MM.1S (cell line): ENCODE measurements at regions not wholly inside any gene's neighbourhood (a gene's known extent, or its start where the extent isn't known, plus 50 kb on each side); places are given as distances from the start of the nearest gene placed in this dataset.

Experiments
- DNase-seq: peaks from one replicate; pipeline ENCODE4 v3.0.0-alpha.2; 2015
- H2AFZ ChIP-seq: fragments of 300-600 bp; sonication (generic); 2 replicates; pipeline ENCODE4 v1.6.0; 2016; ENCODE audit warnings: antibody characterized with exemption, low read length
- H3F3A ChIP-seq: fragments of 300-600 bp; sonication (generic); 2 replicates; pipeline ENCODE4 v1.6.1; 2016; ENCODE audit warnings: mild to moderate bottlenecking, antibody characterized with exemption, low read length, moderate library complexity, mixed read lengths; ENCODE audit not compliant: insufficient read depth
- H3K27ac ChIP-seq: fragments of 300-600 bp; sonication (generic); 2 replicates; pipeline ENCODE4 v1.5.1; 2016; ENCODE audit warnings: mild to moderate bottlenecking, low read length
- H3K27me3 ChIP-seq: fragments of 300-600 bp; sonication (generic); replicated peaks from 2 replicates; pipeline ENCODE4 v1.6.0; 2016; ENCODE audit warnings: low read length; ENCODE audit not compliant: insufficient read depth
- H3K36me3 ChIP-seq: fragments of 300-600 bp; sonication (generic); replicated peaks from 2 replicates; pipeline ENCODE4 v1.6.1; 2016; ENCODE audit warnings: mild to moderate bottlenecking, low read length, mixed read lengths; ENCODE audit not compliant: insufficient read depth
- H3K4me1 ChIP-seq: fragments of 300-600 bp; sonication (generic); 2 replicates; pipeline ENCODE4 v1.6.1; 2016; ENCODE audit warnings: low read length, mixed read lengths
- H3K4me2 ChIP-seq: fragments of 300-600 bp; sonication (generic); 2 replicates; pipeline ENCODE4 v1.6.0; 2016; ENCODE audit warnings: low read depth, low read length
- H3K4me3 ChIP-seq: fragments of 300-600 bp; sonication (generic); 2 replicates; pipeline ENCODE4 v1.5.1; 2016; ENCODE audit warnings: low read length, mixed read lengths
- H3K79me2 ChIP-seq: fragments of 300-600 bp; sonication (generic); 2 replicates; pipeline ENCODE4 v1.6.1; 2016; ENCODE audit warnings: mixed run types, low read length, mixed read lengths
- H3K9ac ChIP-seq: fragments of 300-600 bp; sonication (generic); 2 replicates; pipeline ENCODE4 v1.6.1; 2016; ENCODE audit warnings: low read length, mixed read lengths
- H3K9me2 ChIP-seq: fragments of 300-600 bp; sonication (generic); replicated peaks from 2 replicates; pipeline ENCODE4 v1.6.1; 2016; ENCODE audit warnings: mild to moderate bottlenecking, low read length, mixed read lengths; ENCODE audit not compliant: insufficient read depth
- H3K9me3 ChIP-seq: fragments of 300-600 bp; sonication (generic); replicated peaks from 2 replicates; pipeline ENCODE4 v1.6.1; 2016; ENCODE audit warnings: mild to moderate bottlenecking, low read length, mixed read lengths; ENCODE audit not compliant: insufficient read depth
- H4K20me1 ChIP-seq: fragments of 300-600 bp; sonication (generic); 2 replicates; pipeline ENCODE4 v1.6.1; 2016; ENCODE audit warnings: mild to moderate bottlenecking, low read length, moderate library complexity, mixed read lengths; ENCODE audit not compliant: insufficient read depth
- CTCF ChIP-seq: fragments of 300-600 bp; sonication (generic); IDR thresholded peaks from 2 replicates; pipeline ENCODE4 v1.5.1; 2016; ENCODE audit warnings: antibody characterized with exemption, low read length, mixed read lengths
- EZH2 ChIP-seq: fragments of 300-600 bp; sonication (generic); optimal IDR thresholded peaks from 2 replicates; pipeline ENCODE3; 2017; ENCODE audit warnings: low read depth, mild to moderate bottlenecking, antibody characterized with exemption, low read length, mixed read lengths
- EZH2phosphoT487 ChIP-seq: fragments of 300-600 bp; sonication (generic); IDR thresholded peaks from 2 replicates; pipeline ENCODE4 v1.6.1; 2018; ENCODE audit warnings: antibody characterized with exemption, low read length

- Histone ChIP-seq H3K4me3 (no peak overlapping the region), H3K9me3 (no peaks in the 10 kb centered on the region), H3K9me2 (no peaks in the 10 kb centered on the region), H3K4me2 (no peak overlapping the region), H3K27ac (no peak overlapping the region), H3K4me1 (no peaks in the 10 kb centered on the region), H3K79me2 (no peaks in the 10 kb centered on the region), H2AFZ (no peak overlapping the region), H3K36me3 (no peaks in the 10 kb centered on the region), H3F3A (no peaks in the 10 kb centered on the region), H3K27me3 (peaks cover 97% of the 10 kb centered on the region), H3K9ac (no peak overlapping the region), H4K20me1 (no peaks in the 10 kb centered on the region)
- no peak for DNase-seq
- no peak for TF ChIP-seq EZH2phosphoT487
- TF ChIP-seq CTCF: no peak
- TF ChIP-seq EZH2: no peak
Measured at GRCh38 chr17:77801545-77802332, 156.8 kb upstream of the TNRC6C start.

- no peak overlapping the region for H3K9ac ChIP-seq
- no peak overlapping the region for H3K27ac ChIP-seq
- no peak for DNase-seq
- H3K9me3 ChIP-seq: no peaks in the 10 kb centered on the region
- TF ChIP-seq EZH2 (no peak), CTCF (no peak), EZH2phosphoT487 (no peak)
- no peaks in the 10 kb centered on the region for H4K20me1 ChIP-seq
- no peak overlapping the region for H3K4me3 ChIP-seq
- H3K9me2 ChIP-seq: no peaks in the 10 kb centered on the region
- H3K27me3 ChIP-seq: peaks cover 97% of the 10 kb centered on the region
- no peaks in the 10 kb centered on the region for H3F3A ChIP-seq
- no peaks in the 10 kb centered on the region for H3K4me1 ChIP-seq
- no peaks in the 10 kb centered on the region for H3K79me2 ChIP-seq
- no peak overlapping the region for H3K4me2 ChIP-seq
- no peak overlapping the region for H2AFZ ChIP-seq
- H3K36me3 ChIP-seq: no peaks in the 10 kb centered on the region
Measured at GRCh38 chr17:77802333-77802615, 156.2 kb upstream of the TNRC6C start.

- no peak overlapping the region for H3K4me2 ChIP-seq
- H3K4me3 ChIP-seq: no peak overlapping the region
- no peaks in the 10 kb centered on the region for H3K9me2 ChIP-seq
- H3F3A ChIP-seq: no peaks in the 10 kb centered on the region
- no peaks in the 10 kb centered on the region for H3K9me3 ChIP-seq
- H3K27me3 ChIP-seq: peaks cover 97% of the 10 kb centered on the region
- H3K36me3 ChIP-seq: no peaks in the 10 kb centered on the region
- H4K20me1 ChIP-seq: no peaks in the 10 kb centered on the region
- no peaks in the 10 kb centered on the region for H3K79me2 ChIP-seq
- no peak overlapping the region for H2AFZ ChIP-seq
- DNase-seq: no peak
- TF ChIP-seq EZH2 (no peak), EZH2phosphoT487 (no peak), CTCF (no peak)
- no peaks in the 10 kb centered on the region for H3K4me1 ChIP-seq
- no peak overlapping the region for H3K9ac ChIP-seq
- no peak overlapping the region for H3K27ac ChIP-seq
Measured at GRCh38 chr17:77802811-77803220, 155.7 kb upstream of the TNRC6C start.
